Activated CD8-positive, alpha-beta T cell treated with anti-CD3 and anti-CD28 coated beads for 36 hours (primary cell): ENCODE measurements at regions not wholly inside any gene's neighbourhood (a gene's known extent, or its start where the extent isn't known, plus 50 kb on each side); places are given as distances from the start of the nearest gene placed in this dataset.

Experiments
- ATAC-seq: fragments of 200-7000 bp; cut with Tn5 transposase; one replicate; pipeline ENCODE4 v1.10.0; 2021; ENCODE audit warnings: mild to moderate bottlenecking, moderate library complexity
- CTCF ChIA-PET: fragments of 350-600 bp; sonication (Branson Sonifier 250); formaldehyde crosslinking; loops from one replicate; lab custom pipeline; 2021; ENCODE audit warnings: antibody characterized with exemption; lab: Charles Lee
- POLR2A ChIA-PET: fragments of 350-600 bp; sonication (Branson Sonifier 250); formaldehyde crosslinking; loops from one replicate; lab custom pipeline; 2021; ENCODE audit warnings: antibody characterized with exemption; lab: Charles Lee
- DNase-seq: peaks from one replicate; pipeline ENCODE4 v3.0.0-alpha.2; 2020
- H3K27ac Mint-ChIP-seq: one replicate; pipeline ENCODE4 v1.8.0; 2021; ENCODE audit warnings: mild to moderate bottlenecking, mixed read lengths
- H3K27me3 Mint-ChIP-seq: one replicate; pipeline ENCODE4 v1.8.0; 2021; ENCODE audit warnings: mixed read lengths
- H3K36me3 Mint-ChIP-seq: one replicate; pipeline ENCODE4 v1.8.0; 2021; ENCODE audit warnings: low read depth, mixed read lengths
- H3K4me1 Mint-ChIP-seq: one replicate; pipeline ENCODE4 v1.8.0; 2021; ENCODE audit warnings: low read depth, mixed read lengths
- H3K4me3 Mint-ChIP-seq: one replicate; pipeline ENCODE4 v1.8.0; 2021; ENCODE audit warnings: mild to moderate bottlenecking, moderate library complexity, mixed read lengths
- H3K9me3 Mint-ChIP-seq: one replicate; pipeline ENCODE4 v1.8.0; 2021; ENCODE audit warnings: mixed read lengths
- intact Hi-C: fragments of 100-400 bp; cut with micrococcal nuclease; formaldehyde crosslinking; loops from one replicate; pipeline ENCODE4 v1.10.0; 2022
- TF ChIP-seq, protein P1 (sequence below): fragments of 200-600 bp; IDR thresholded peaks from one replicate; pipeline ENCODE4 v1.8.0; 2022; ENCODE audit warnings: antibody characterized with exemption, mild to moderate bottlenecking

GRCh38 chr16:17685447-17685846 lies 214.7 kb upstream of the XYLT1 start:
- CTCF ChIA-PET, result interaction anchor here (1.1 kb wide), 1 partner anchor 11 kb away, joined by 4 read pairs; no protein-coding TSS in a partner anchor
- Mint-ChIP-seq H3K4me1 (no peaks in the 10 kb centered on the region), H3K4me3 (no peak overlapping the region), H3K27me3 (peaks cover 10% of the 10 kb centered on the region), H3K27ac (no peak overlapping the region), H3K36me3 (no peaks in the 10 kb centered on the region), H3K9me3 (peaks cover 2% of the 10 kb centered on the region)
- TF ChIP-seq, protein P1, sequence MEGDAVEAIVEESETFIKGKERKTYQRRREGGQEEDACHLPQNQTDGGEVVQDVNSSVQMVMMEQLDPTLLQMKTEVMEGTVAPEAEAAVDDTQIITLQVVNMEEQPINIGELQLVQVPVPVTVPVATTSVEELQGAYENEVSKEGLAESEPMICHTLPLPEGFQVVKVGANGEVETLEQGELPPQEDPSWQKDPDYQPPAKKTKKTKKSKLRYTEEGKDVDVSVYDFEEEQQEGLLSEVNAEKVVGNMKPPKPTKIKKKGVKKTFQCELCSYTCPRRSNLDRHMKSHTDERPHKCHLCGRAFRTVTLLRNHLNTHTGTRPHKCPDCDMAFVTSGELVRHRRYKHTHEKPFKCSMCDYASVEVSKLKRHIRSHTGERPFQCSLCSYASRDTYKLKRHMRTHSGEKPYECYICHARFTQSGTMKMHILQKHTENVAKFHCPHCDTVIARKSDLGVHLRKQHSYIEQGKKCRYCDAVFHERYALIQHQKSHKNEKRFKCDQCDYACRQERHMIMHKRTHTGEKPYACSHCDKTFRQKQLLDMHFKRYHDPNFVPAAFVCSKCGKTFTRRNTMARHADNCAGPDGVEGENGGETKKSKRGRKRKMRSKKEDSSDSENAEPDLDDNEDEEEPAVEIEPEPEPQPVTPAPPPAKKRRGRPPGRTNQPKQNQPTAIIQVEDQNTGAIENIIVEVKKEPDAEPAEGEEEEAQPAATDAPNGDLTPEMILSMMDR, result no peak
- ATAC-seq (no peak), DNase-seq (no peak)
- POLR2A ChIA-PET, result no interaction called here
- intact Hi-C loops, result no loop called here

DNA sequence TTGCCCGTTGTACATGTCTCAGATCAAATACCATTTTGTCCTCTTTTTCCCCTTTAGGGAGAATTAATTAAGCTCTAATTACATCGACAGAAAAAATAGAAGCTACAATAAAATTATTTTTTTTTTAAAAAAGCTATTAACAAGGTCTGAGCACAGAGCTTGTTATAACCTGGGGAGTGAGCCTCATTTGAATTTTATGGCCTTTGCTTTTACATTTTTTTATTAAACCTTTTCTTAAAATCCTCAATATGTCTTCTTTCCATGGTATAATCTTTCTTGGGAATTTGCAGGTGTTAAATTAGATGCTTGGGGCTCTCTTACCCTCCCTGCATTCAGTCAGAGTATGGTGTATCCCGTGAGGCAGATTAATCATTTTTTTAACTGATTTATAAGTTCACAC lies 212.5 kb upstream of the XYLT1 start:
- ATAC-seq, result no peak
- POLR2A ChIA-PET, result no interaction called here
- H3K9me3 Mint-ChIP-seq, result peaks cover 10% of the 10 kb centered on the region
- TF ChIP-seq, protein P1, result no peak
- no peaks in the 10 kb centered on the region for H3K36me3 Mint-ChIP-seq
- CTCF ChIA-PET, result interaction anchor here (0.9 kb wide), 1 partner anchor 104 kb away, joined by 4 read pairs; no protein-coding TSS in a partner anchor
- no peaks in the 10 kb centered on the region for H3K4me1 Mint-ChIP-seq
- H3K27me3 Mint-ChIP-seq, result peaks cover 14% of the 10 kb centered on the region
- no peak for DNase-seq
- intact Hi-C loops, result no loop called here
- no peak overlapping the region for H3K27ac Mint-ChIP-seq
- H3K4me3 Mint-ChIP-seq, result no peak overlapping the region

DNA sequence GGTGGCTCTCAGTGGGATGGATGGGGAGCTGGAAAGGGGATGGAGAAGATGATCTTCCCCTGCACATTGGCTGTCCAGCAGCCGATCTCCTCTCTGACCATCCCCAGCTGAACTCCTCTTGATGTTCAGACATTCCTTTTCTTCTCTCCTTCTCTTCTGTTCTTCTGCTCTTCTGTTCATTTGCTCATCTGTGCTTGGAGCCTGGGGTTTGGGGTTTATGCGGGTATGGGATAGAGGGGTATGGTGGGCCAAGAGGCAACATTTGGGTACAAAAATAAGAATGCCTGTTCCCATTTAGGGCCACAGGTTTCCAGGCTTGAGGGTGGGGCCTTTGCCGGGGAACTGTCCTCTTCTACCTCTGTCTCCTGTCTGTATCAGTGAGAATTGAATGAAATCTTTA lies 205.4 kb upstream of the XYLT1 start:
- ATAC-seq, result no peak
- H3K9me3 Mint-ChIP-seq, result peaks cover 10% of the 10 kb centered on the region
- DNase-seq, result no peak
- intact Hi-C loops, result no loop called here
- CTCF ChIA-PET, result no interaction called here
- H3K4me1 Mint-ChIP-seq, result no peaks in the 10 kb centered on the region
- H3K27ac Mint-ChIP-seq, result no peak overlapping the region
- no peak overlapping the region for H3K4me3 Mint-ChIP-seq
- TF ChIP-seq, protein P1, result no peak
- H3K36me3 Mint-ChIP-seq, result no peaks in the 10 kb centered on the region
- H3K27me3 Mint-ChIP-seq, result peaks cover 10% of the 10 kb centered on the region
- POLR2A ChIA-PET, result no interaction called here

- peaks cover 4% of the 10 kb centered on the region for H3K27me3 Mint-ChIP-seq
- ChIA-PET CTCF (no interaction called here), POLR2A (no interaction called here)
Observed at GRCh38 chr16:17668386-17668785, 197.6 kb upstream of the XYLT1 start.

DNA sequence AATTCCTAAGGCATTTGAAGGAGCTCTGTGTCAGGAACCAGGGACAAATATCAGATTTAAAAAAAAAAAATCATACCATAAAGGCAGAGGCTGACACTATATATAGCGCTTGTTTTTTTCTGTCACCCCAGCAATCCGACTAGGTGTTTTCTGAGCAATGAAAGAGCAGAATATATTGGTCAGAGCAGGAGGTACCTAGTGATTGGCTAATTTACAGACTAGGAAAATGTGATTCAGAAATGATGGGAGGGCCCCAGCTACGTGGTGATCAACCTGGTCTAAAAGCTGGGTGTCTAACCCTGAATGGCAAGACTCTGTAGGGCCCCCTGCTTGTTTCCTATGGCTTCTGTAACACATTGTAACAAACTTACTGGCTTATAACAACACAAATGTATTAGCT lies 195.5 kb upstream of the XYLT1 start:
- peaks cover 7% of the 10 kb centered on the region for H3K27me3 Mint-ChIP-seq
- no peak overlapping the region for H3K4me3 Mint-ChIP-seq
- H3K27ac Mint-ChIP-seq, result no peak overlapping the region
- TF ChIP-seq, protein P1, result no peak
- ChIA-PET CTCF (no interaction called here), POLR2A (no interaction called here)
- intact Hi-C loops, result no loop called here
- H3K4me1 Mint-ChIP-seq, result no peaks in the 10 kb centered on the region
- ATAC-seq (no peak), DNase-seq (no peak)
- H3K9me3 Mint-ChIP-seq, result peaks cover 1% of the 10 kb centered on the region
- H3K36me3 Mint-ChIP-seq, result no peaks in the 10 kb centered on the region

More at GRCh38 chr16:17668386-17668785, 197.6 kb upstream of the XYLT1 start:
- no peaks in the 10 kb centered on the region for H3K4me1 Mint-ChIP-seq
- no peak overlapping the region for H3K4me3 Mint-ChIP-seq
- DNase-seq (no peak), ATAC-seq (no peak)
- TF ChIP-seq, protein P1, result no peak
- peaks cover 1% of the 10 kb centered on the region for H3K9me3 Mint-ChIP-seq
- intact Hi-C loops, result no loop called here
- H3K36me3 Mint-ChIP-seq, result no peaks in the 10 kb centered on the region
- H3K27ac Mint-ChIP-seq, result no peak overlapping the region
